ENCODE measurements at regions not wholly inside any gene's neighbourhood (a gene's known extent, or its start where the extent isn't known, plus 50 kb on each side); places are given as distances from the start of the nearest gene placed in this dataset.
"Not testable (repeated sequence)": the region's sequence is repeated elsewhere in the genome, so short reads cannot be mapped to it uniquely, and the experiment has no call there.

DNA sequence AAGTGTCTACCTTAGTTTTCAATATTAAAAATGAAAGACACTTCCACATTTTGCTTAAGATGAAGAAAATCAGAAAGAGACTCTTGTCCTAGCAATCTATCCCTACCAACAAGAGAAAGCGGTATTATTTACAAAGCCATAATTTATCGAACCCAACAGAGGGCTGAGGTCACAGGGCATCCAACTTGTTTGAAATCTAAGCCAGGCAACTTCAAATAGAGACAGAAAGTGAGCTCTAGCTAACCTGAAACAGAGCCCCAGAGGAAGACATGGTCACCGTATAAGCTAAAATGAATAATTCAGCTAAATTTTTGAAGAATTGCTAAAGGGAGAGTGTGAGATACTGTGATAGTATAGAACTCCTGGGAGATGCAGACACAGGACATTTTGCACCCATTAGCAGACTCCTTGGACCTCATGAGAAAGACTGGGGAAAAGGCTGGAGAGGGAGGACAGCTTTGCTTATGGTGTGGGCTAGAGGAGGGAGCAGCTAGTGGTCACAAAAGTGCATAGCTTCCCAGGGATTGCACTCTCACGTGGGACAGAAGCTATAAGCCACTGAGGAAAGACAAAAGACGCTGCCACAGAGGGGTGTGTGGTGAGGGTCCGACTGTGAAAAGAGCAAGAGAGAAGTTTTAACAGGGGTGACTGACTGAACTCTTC, 624.2 kb upstream of the GRIN3A start:
- no peak for DNase-seq (ENCODE audit: low spot score)

DNA sequence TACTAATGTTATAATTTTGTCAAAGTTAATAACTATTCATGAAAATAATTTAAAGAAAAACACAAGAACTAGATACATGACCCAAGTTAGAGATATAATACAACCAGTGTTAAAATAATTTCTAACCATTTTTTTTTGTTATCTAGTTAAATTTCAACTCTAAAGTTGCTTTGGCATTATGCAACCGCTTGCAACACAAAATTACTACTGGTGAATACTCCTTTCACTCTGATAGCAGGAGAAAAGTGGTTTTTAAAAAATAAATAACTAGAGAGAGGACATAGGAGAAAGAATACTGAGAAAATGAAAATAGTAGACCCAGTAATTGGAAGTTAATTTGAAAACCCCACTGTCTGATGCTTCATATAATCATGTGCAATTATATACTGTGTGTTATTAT, 622.4 kb upstream of the GRIN3A start:
- DNase-seq (ENCODE audit: low spot score): no peak

DNA sequence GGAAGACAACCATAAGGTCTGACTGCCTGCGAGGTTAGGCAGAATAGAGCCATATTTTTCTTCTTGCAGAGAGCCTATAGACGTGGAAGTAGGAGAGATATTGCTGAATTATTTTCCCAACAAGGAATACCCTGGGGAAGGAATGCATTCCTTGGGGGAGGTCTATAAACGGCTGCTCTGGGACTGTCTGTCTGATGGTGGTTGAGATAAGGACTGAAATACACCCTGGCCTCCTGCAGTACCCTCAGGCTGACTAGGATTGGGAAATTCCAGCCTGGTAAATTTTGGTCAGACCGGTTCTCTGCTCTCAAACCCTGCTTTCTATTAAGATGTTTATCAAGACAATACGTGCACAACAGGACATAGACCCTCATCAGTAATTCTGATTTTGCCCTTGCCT, 617.5 kb upstream of the GRIN3A start:
- DNase-seq (ENCODE audit: low spot score): no peak

DNA sequence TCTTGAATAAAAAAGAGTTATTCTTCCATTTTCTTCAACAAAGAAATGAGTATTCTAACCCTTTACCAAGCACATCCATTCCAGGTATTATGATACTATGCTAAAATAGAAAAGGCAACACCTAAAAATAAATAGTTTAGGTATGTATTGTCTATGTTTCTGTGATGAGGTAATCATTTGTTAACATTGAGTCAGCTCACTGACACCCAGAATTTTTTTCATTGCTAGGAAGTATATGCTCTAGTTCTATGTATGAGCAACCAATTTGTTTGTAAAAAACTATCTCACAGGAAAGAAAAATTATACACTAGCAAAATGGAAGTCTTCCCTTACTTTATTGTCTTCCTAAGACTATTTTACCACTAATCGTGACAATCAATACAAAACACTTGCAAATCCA, 615.6 kb upstream of the GRIN3A start:
- no peak for DNase-seq (ENCODE audit: low spot score)

DNA sequence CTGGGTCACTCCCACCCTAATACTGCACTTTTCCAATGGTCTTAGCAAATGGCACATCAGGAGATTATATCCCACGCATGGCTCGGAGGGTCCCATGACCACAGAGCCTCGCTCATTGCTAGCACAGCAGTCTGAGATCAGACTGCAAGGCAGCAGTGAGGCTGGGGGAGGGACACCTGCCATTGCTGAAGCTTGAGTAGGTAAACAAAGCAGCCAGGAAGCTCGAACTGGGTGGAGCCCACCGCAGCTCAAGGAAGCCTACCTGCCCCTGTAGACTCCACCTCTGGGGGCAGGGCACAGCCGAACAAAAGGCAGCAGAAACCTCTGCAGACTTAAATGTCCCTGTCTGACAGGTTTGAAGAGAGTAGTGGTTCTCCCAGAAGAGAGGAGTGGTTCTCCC, 599.0 kb upstream of the GRIN3A start:
- DNase-seq (ENCODE audit: low spot score): not testable (repeated sequence)

DNA sequence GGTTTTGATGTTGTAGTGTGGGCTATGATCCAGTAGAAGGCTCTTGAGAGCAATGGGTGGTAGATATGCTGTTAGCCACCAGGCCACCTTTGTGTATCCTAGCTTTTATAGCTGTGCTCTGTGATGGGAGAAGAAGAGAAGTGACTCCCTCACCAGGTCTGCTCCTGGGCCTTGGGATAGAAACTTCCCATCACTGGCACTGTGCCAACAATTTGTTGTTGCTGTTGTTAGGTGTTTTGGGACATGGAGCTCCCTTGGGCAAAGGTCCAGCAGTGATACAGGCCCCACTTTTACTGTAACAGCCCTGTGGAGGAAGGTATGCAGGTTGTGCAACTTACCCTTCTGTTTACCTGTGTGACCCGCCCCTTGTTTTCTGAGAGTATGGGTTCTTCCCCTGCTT, 570.9 kb upstream of the GRIN3A start:
- DNase-seq (ENCODE audit: low spot score): no peak

DNA sequence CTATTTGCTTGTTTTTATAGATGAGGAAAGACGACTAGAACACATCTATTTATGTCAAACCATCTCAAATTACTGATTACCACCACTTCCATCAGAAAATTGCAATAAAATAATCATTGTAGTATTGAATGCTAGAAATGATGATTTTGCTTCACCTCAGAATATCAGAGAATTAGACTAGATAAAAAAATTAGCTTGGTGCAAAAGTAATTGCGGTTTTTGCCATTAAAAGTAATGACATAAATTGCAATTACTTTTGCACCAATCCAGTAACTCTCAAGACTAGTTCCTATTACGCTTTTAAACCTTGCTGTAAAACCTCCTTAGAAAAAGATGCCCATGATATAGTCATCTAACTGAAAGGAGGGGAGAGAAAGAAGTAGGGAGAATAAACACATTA, 556.7 kb upstream of the GRIN3A start:
- DNase-seq (ENCODE audit: low spot score): no peak

DNA sequence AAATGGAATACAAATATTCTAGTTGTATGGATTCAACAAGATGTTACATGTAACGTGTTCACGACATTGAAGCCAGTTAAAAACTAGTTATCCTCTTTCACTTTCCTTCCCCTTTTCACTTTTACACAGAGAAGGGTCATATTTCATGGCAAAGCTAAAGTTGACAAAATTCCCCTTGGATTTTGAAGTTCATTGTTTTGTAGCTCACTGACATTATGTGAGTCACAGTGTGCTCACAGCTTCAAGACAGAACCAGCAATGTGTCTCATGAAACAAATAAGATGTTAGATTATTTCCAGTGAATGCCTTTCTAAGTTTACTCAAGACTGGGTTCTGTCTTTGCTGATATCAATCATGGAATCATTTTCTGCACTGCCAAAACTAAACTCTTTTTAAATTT, 535.5 kb upstream of the GRIN3A start:
- no peak for DNase-seq (ENCODE audit: low spot score)

DNA sequence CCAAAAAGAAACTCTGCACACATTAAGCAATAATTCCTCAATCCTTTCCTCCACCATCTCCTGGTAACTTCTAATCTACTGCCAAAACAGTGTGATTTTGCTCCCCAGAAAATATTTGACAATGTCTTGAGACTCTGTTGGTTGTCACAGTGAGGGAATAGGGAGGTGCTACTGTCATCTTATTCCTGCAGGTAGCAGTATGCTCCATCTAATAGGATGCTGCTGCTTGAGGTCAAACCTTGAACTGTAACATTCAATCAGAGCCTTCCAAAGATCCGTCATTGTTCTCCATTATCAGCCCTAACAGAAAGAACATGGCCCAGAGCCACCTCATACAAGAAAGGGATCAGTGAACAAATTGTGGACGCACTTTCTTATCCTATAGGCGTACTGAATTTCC, 514.7 kb upstream of the GRIN3A start:
- DNase-seq (ENCODE audit: low spot score): no peak

DNA sequence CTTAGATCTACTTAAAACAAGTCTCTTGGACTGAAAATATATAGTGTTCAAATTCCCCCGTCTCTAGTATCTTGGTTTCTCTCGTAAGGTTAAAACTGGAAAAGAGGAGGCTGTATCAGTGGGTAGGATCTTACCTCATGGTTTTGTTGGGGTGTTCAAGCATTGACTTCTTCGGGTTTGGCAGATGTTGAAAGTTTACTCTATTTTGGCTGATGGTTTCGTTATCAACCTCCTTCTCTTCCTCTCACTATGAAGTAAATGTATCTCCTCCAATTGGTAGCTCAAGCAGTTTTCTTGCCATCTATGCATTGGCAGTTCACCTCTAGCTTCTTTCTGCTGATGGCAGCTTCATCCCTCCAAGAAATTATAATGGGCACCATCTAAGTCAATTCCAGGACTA, 506.5 kb upstream of the GRIN3A start:
- DNase-seq (ENCODE audit: low spot score): no peak

DNA sequence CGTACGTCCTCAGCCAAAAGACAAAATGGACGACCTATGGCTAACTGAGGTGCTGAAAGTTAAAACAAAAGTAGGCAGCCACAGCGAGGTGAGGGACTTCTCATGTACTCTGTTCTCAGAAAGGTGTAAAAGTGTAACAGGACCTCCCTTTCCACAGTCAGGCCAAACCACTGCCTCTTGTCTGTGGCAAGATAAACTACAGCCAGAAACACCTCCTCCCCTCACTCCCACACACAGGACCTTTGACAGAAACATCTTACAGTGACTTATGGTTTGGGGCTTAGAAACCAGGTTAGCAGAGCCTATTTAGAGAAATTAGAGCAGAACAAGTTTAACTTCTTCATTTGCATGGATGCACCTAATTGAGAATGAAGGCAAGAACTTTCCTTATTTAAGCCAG, 499.1 kb upstream of the GRIN3A start:
- DNase-seq (ENCODE audit: low spot score): no peak

DNA sequence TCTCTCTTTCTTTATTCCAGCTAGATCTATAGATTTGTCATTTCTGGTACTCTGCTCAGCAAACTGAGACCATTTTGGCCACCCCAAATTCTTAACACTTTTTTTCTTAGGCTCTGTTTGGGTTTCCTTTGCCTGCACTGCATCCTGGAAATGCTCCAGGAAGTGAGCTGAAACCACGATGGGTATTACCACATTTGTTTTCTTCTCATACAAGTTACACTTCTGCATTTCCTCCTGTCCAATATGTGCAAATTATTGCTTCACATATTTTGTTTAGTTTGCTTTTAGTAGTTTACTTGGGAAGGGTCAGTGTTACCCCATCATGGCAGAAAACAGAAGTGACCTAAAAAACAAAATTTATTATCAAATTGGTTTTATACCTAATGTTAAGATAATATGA, 498.6 kb upstream of the GRIN3A start:
- no peak for DNase-seq (ENCODE audit: low spot score)

DNA sequence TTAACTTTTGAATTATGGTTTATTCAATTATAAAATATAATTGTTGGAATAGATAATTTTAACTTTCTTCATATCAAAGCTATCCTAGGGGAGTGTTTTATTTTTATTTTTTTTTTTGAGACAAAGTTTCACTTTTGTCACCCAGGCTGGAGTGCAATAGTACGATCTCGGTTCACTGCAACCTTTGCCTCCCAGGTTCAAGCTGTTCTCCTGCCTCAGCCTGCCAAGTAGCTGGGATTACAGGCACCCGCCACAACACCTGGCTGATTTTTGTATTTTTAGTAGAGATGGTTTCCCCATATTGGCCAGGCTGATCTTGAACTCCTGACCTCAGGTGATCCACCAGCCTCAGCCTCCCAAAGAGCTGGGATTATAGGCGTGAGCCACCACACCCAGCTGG, 489.0 kb upstream of the GRIN3A start:
- DNase-seq (ENCODE audit: low spot score): not testable (repeated sequence)

DNA sequence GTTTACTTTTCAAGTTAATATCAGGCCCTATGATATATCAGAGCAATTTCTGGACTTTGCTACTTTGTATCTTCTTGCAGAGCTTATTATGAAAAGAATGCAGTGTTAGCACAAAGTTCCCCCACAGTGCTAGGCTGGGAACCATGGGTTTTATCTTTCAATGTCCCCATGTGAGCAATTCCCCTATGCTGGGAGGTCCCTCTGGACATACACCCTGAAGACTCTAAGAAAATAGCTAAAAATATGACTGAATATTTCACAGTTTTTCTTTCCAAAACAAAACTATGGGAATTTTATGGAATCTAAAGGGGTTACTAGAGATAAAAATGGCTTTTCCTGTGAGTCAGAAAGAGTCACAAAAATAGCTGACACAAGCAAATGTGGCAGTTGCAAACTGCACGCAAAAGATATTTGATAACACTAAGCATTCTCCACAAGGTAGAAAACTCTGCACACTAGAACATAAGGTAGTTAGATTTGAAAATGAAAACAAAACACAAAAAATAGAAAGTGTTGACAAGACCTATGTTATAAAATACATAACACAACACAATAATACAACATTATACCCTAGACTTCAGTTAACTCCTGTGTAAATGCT, 487.5 kb upstream of the GRIN3A start:
- DNase-seq (ENCODE audit: low spot score): no peak

DNA sequence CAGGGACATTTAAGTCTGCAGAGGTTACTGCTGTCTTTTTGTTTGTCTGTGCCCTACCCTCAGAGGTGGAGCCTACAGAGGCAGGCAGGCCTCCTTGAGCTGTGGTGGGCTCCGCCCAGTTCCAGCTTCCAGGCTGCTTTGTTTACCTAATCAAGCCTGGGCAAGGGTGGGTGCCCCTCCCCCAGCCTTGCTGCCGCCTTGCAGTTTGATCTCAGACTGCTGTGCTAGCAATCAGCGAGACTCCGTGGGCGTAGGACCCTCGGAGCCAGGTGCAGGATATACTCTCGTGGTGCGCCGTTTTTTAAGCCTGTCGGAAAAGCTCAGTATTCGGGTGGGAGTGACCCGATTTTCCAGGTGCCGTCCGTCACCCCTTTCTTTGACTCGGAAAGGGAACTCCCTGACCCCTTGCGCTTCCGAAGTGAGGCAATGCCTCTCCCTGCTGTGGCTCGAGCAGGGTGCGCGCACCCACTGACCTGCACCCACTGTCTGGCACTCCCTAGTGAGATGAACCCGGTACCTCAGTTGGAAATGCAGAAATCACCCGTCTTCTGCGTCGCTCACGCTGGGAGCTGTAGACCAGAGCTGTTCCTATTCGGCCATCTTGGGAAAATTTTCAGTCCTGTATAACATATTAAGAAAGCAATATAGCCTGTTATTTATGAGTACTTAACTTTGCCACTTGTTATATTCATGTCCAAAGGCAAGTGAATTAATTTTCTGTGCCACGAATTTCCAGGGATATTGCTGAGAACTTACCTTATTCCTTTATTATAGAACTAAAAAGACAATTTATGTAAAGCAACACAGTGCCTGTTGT, 485.1 kb upstream of the GRIN3A start:
- not testable (repeated sequence) for DNase-seq (ENCODE audit: low spot score)

DNA sequence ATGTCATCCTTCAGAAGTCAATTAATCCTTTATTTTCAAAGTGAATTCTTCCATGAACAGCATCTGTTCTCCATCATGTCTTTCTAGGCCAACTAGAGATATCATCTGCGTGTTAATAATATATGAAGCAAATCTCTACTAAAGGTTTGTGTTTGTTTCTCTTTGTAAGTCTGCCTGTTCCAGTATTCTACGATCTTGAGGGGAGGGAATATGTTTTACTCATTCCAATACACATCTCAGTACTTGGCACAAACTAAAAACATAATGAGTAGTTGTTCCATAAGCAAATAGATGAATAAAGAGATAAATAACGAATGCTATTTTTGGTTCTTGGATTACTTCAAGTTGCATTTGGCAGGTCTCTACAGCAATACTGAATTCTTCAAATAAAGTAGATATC, 470.7 kb upstream of the GRIN3A start:
- no peak for DNase-seq (ENCODE audit: low spot score)

DNA sequence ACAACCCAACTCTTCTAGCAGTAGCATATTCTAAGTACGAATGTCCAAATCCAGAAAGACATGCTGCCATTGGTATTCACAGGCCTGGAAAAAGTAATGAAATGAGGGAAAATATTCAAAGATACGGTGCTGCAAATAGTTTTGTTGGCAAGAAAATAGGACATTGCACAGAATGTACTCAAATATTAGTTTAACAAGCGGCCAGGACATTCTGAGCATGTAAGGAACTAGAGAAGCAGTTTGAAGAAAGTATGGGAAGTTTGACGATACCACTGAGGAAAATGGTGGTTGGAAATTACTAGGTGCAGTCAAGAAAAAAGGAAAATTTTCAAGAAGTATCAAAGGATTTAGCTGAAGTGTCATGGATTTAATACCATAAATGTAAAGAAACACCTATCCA, 468.0 kb upstream of the GRIN3A start:
- no peak for DNase-seq (ENCODE audit: low spot score)

DNA sequence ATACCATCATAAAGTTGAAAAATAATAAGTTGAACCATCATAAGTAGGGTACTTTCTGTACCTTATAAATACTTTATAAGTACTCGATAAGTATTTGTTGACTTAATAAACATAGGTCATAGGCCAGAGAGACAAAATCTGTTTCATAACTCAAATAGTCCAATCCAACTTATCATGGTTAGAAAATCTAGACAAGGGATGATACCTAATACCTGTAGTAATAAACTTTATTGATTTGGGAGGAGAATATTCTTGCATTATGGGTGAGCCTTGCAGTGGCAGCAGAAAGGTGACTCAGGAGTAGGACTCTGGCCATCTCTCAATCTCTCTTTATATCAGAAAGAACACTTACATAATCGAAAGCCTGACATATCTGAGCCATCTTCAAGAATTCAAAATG, 466.8 kb upstream of the GRIN3A start:
- DNase-seq (ENCODE audit: low spot score): no peak

DNA sequence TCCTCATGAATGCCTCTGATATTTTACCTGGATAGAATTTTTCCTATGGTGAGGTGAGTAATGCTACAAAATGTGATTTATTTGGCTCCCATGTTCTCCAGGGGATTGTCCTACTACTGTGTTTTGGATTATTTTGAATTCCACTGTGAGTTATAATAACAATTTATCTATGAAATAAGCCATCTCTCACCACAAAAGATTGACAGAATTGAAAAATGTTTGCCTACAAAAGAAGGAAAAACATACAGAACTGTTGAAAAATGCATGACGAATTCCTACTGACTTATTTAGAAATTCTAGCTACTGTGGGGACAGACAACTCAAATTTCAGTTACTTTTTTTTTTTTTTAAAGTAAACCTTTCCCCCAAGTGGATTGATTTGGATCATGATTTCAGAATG, 463.7 kb upstream of the GRIN3A start:
- no peak for DNase-seq (ENCODE audit: low spot score)

DNA sequence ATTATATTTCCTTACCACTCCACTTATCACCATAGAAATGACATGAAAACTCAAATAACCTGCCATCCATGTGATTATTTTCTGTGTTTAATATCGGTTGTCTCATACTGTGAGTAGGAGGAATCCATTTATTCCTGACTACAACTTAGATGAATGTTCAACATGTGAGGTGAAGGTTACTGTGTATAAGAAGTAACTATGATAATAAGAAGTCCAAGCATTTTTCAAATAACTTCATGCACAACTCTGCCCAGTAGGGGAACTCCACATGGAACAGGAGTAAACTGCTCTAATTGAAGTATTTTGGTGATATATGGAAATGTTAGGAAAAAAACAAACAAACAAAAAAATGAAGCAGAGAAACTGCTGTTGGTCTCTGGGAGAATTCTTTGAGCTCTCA, 447.5 kb upstream of the GRIN3A start:
- no peak for DNase-seq (ENCODE audit: low spot score)

DNA sequence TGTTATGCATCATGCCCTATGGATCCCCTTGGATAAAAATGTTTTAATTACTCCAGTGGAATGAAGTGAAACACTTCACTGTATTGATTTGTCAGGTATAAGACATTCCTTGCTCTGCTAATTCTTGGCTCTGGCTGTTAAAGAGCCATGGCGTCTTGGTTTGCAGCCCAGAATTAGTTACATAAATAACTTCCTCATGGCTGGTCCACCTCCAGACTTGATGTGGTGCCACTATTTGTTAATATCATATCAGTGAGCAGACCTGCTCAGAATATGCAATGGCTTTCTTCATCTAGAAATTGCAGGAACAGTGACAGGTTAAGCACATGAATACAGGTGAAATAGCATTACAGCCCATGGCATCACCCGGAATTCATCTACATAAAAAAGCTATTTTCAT, 446.9 kb upstream of the GRIN3A start:
- DNase-seq (ENCODE audit: low spot score): no peak

DNA sequence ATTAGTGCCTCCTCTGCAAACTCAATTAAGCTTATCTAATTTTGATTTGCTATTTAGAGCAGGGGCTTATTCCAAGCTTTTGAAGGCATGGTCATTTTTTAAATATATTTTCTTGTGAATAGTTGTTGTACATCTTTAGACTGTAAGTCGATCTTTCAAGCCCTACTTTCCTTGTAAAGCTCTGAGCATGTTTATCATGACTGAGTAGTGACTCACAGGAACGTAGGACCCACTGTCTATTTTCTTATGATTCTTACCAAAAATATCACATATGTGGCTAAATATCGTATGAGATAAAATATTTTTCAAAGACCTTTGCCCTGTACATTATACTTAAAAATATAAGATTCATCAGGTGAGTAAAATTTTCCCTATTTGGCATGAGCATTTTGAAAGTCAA, 440.4 kb upstream of the GRIN3A start:
- DNase-seq (ENCODE audit: low spot score): no peak

DNA sequence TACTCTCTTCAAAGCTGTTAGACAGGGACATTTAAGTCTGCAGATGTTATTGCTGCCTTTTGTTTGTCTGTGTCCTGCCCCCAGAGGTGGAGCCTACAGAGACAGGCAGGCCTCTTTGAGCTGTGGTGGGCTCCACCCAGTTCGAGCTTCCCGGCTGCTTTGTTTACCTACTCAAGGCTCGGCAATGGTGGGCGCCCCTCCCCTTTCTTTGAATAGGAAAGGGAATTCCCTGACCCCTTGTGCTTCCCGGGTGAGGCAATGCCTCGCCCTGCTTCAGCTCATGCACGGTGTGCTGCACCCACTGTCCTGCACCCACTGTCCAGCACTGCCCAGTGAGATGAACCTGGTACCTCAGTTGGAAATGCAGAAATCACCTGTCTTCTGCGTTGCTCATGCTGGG, 435.8 kb upstream of the GRIN3A start:
- DNase-seq (ENCODE audit: low spot score): not testable (repeated sequence)

DNA sequence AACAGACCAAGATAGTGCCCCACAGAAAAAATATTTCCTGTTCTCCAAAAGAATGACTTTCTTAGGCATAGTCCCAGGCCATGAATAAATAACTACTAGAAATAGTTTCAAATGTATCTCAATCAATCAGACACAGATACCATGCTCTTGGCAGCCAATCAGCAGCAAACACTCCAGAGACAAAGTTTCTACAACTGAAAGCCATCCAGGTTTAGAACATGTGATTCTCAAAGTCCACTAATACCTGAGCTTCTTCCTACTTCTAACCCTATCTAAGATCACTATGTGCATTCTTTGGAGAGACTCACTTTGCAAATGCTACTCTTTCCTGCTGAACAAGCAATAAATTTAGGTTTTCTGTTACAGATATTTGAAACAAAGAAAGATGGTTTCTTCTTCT, 425.8 kb upstream of the GRIN3A start:
- no peak for DNase-seq (ENCODE audit: low spot score)

All from CD4-positive, alpha-beta T cell treated with Interleukin-2 at 100 ng/mL for 4 hours (primary cell).